ENCODE measurements at regions not wholly inside any gene's neighbourhood (a gene's known extent, or its start where the extent isn't known, plus 50 kb on each side); places are given as distances from the start of the nearest gene placed in this dataset.

- TF ChIP-seq CTCF (IDR thresholded peaks at IDR 0.05; ENCODE audit: insufficient read depth, low read length, poor library complexity, severe bottlenecking) (no peak), EZH2phosphoT487 (conservative IDR thresholded peaks at IDR 0.05; ENCODE audit: low read length) (no peak)
Measured at GRCh38 chr22:49481659-49482399, 345.8 kb downstream of the BRD1 start.
